GM12865 (cell line): ENCODE measurements at regions not wholly inside any gene's neighbourhood (a gene's known extent, or its start where the extent isn't known, plus 50 kb on each side); places are given as distances from the start of the nearest gene placed in this dataset.

Experiments used
- DNase-seq: peaks from one replicate; pipeline ENCODE4 v3.0.0; 2010; ENCODE audit warnings: low read depth
- H3K4me3 ChIP-seq: 2 replicates; pipeline ENCODE4 v1.5.1; 2011; ENCODE audit warnings: mild to moderate bottlenecking, low read depth, low read length, control low read depth
- TF ChIP-seq, protein P1 (sequence below): IDR thresholded peaks from 2 replicates; pipeline ENCODE4 v1.5.1; 2011; ENCODE audit warnings: low read length, control low read depth, low read depth, inconsistent platforms; ENCODE audit not compliant: insufficient read depth; ENCODE audit errors: missing control alignments

GRCh38 chr15:49706805-49707204 lies 86.0 kb downstream of the DTWD1 start:
- H3K4me3 ChIP-seq, result no peak overlapping the region
- TF ChIP-seq, protein P1, sequence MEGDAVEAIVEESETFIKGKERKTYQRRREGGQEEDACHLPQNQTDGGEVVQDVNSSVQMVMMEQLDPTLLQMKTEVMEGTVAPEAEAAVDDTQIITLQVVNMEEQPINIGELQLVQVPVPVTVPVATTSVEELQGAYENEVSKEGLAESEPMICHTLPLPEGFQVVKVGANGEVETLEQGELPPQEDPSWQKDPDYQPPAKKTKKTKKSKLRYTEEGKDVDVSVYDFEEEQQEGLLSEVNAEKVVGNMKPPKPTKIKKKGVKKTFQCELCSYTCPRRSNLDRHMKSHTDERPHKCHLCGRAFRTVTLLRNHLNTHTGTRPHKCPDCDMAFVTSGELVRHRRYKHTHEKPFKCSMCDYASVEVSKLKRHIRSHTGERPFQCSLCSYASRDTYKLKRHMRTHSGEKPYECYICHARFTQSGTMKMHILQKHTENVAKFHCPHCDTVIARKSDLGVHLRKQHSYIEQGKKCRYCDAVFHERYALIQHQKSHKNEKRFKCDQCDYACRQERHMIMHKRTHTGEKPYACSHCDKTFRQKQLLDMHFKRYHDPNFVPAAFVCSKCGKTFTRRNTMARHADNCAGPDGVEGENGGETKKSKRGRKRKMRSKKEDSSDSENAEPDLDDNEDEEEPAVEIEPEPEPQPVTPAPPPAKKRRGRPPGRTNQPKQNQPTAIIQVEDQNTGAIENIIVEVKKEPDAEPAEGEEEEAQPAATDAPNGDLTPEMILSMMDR, result no peak
- no peak for DNase-seq

DNA sequence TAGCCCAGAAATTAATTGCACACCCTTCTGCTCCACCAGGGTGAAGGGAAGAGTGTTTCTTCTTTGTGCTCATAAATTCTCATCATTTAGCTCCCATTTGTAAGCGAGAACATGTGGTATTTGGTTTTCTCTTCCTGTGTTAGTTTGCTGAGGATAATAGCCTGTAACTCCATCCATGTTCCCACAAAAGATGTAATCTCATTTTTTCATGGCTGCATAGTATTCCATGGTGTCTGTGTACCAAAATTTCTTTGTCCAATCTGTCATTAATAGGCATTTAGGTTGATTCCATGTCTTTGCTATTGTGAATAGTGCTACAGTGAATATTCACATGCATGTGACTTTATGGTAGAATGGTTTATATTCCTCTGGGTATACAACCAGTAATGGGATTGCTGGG lies 86.8 kb downstream of the DTWD1 start:
- no peak overlapping the region for H3K4me3 ChIP-seq
- no peak for DNase-seq
- TF ChIP-seq, protein P1, result no peak

DNA sequence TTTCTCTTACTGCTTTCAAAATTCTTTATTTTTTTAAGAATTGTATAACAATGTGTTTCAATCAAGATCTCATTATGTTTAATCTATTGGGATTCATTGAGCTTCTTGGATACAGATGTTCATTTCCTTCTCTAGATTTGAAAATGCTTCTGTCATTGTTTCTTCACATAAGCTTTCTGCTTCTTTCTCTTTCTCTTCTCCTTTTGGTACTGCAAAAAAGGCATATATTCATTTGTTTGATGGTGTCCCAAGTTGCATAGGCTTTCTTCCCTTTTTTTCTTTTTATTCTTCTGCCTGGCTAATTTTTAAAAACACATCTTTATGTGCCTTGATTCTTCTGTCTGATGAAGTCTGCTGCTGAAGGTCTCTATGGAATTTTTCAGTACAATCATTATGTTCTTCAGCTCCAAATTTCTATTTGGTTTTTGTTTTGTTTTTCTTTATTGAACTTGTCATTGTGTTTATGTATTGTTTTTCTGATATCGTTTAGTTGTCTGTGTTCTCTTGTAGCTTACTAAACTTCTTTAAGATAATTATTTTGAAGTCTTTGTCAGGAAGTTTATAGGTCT lies 88.9 kb downstream of the DTWD1 start:
- TF ChIP-seq, protein P1, result no peak
- no peak for DNase-seq
- H3K4me3 ChIP-seq, result no peak overlapping the region

- no peak overlapping the region for H3K4me3 ChIP-seq
- TF ChIP-seq, protein P1, result no peak
- DNase-seq, result no peak
Observed at GRCh38 chr15:49712162-49712561, 91.3 kb downstream of the DTWD1 start.

DNA sequence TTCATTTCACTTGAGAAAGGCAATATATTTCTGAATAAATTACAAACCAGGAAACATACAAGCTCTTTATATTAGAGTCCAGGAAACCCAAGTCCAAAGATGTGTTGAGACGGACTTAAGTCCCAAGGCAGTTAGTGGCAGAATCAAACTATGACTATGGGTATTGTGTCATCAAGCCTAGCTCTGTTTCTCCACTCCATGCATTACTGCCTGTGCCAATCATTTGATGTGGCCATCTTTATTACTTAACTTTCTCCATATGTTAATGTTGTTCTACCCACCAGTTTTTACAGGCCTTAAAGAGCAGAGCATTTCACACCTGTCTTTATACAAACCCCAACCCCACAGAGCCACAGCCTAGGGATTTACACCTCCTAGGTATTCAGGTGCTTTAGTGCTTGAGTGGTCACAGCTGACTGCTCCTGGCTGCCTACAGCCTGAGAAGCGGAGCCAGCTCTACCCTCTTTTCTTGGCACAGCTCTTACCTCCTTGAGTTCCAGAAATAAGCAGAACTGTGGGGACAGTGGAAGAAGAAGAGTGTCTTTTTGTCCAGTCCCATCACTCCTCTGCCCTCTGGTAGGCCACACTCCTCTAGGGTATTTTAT lies 92.1 kb downstream of the DTWD1 start:
- no peak for DNase-seq
- TF ChIP-seq, protein P1, result no peak
- no peak overlapping the region for H3K4me3 ChIP-seq

- H3K4me3 ChIP-seq, result no peak overlapping the region
- no peak for DNase-seq
- TF ChIP-seq, protein P1, result no peak
Observed at GRCh38 chr15:49715211-49715610, 94.4 kb downstream of the DTWD1 start.

GRCh38 chr15:49715701-49716100 lies 94.9 kb downstream of the DTWD1 start:
- no peak for DNase-seq
- TF ChIP-seq, protein P1, result no peak
- H3K4me3 ChIP-seq, result no peak overlapping the region
